Testis (tissue), 2 donors: ENCODE measurements at regions not wholly inside any gene's neighbourhood (a gene's known extent, or its start where the extent isn't known, plus 50 kb on each side); places are given as distances from the start of the nearest gene placed in this dataset.
"Not testable (repeated sequence)": the region's sequence is repeated elsewhere in the genome, so short reads cannot be mapped to it uniquely, and the experiment has no call there.

ENCODE experiments used
- DNase-seq: peaks from one replicate; pipeline ENCODE4 v3.0.0-alpha.2; 2019
- H3K27ac ChIP-seq, 2 donors: fragments of 200-600 bp; sonication (generic); one replicate each; pipeline ENCODE4 v1.5.1; 2019
- H3K27me3 ChIP-seq: fragments of 200-600 bp; sonication (generic); one replicate; pipeline ENCODE4 v1.5.1; 2019
- H3K36me3 ChIP-seq: fragments of 200-600 bp; sonication (generic); one replicate; pipeline ENCODE4 v1.5.1; 2017; ENCODE audit warnings: low read depth; ENCODE audit errors: missing control alignments
- H3K4me1 ChIP-seq: fragments of 200-600 bp; sonication (generic); one replicate; pipeline ENCODE4 v1.5.1; 2019
- H3K4me3 ChIP-seq, 2 donors: fragments of 200-600 bp; sonication (generic); one replicate each; pipeline ENCODE4 v1.5.1; 2017 to 2019
- H3K9me3 ChIP-seq: fragments of 200-600 bp; sonication (generic); one replicate; pipeline ENCODE4 v1.5.1; 2017
- POLR2A ChIP-seq: fragments of 450-650 bp; IDR thresholded peaks from one replicate; pipeline ENCODE4 v1.6.1; 2017; ENCODE audit warnings: antibody characterized with exemption, mild to moderate bottlenecking, moderate library complexity
- WGBS, 2 donors: methylation state at CpG; one replicate each; pipeline ENCODE4 v1.1.5; 2018; 5-methylcytosine and 5-hydroxymethylcytosine counted together
- intact Hi-C: fragments of 100-400 bp; cut with DNase I; formaldehyde crosslinking; loops from one replicate; pipeline ENCODE4 v1.15.1; 2023; ENCODE audit warnings: low total_unique reads
- TF ChIP-seq, protein P1 (sequence below), 3 experiments: fragments of 450-650 bp in 2 of 3; fragments of 200-600 bp in 1 of 3; sonication (generic) in 1 of 3; IDR thresholded peaks; one replicate each; pipeline ENCODE4 v1.5.1; 2016 to 2019; ENCODE audit warnings: antibody characterized with exemption in 3 of 3, mild to moderate bottlenecking in 2 of 3, moderate library complexity in 1 of 3

DNA sequence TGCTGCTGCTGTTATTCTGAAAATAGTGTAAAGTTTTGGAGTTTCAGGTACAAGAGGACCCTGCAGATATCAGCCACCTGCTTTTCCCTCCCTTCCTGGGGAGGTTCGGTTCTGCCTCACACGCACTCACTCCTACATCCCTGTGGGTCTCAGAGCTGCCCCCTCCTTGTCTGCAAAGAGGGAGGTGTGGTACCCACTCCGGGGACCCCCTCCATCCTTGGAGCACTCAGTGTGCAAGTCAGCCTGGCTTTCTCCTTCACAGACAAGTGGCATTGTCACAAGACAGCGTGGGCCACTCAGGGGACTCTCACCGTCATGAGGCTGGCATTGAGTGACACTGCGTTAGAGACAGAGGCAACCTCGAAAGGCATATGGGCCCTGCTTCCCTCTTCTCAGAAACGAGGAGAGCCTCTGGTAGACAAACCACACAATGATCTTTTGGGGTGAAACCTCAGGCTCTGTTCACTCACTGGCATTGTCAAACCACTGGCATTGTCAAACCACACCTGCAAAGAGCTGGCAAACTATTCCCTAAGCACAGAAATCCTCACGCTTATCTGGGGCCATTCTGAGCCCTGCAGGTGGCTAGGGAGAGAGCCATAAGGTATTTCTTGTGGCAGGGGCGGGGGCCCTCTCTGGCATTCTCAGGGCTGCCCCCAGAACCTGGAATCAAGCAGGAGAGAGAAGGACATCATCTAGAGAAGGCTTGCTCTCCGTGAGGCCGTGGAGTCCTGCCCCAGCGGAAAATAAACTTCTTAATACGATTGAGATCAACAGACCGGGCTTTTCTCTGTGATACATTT, 285.0 kb downstream of the SHOX start:
- DNase-seq, result no peak
- TF ChIP-seq, protein P1, sequence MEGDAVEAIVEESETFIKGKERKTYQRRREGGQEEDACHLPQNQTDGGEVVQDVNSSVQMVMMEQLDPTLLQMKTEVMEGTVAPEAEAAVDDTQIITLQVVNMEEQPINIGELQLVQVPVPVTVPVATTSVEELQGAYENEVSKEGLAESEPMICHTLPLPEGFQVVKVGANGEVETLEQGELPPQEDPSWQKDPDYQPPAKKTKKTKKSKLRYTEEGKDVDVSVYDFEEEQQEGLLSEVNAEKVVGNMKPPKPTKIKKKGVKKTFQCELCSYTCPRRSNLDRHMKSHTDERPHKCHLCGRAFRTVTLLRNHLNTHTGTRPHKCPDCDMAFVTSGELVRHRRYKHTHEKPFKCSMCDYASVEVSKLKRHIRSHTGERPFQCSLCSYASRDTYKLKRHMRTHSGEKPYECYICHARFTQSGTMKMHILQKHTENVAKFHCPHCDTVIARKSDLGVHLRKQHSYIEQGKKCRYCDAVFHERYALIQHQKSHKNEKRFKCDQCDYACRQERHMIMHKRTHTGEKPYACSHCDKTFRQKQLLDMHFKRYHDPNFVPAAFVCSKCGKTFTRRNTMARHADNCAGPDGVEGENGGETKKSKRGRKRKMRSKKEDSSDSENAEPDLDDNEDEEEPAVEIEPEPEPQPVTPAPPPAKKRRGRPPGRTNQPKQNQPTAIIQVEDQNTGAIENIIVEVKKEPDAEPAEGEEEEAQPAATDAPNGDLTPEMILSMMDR (IDR thresholded peaks at IDR 0.05), result no peak
- no peak for TF ChIP-seq POLR2A
- no peaks in the 10 kb centered on the region for H3K9me3 ChIP-seq
- intact Hi-C loops, result no loop called here
- 70 to 74% methylated on average over 13 to 15 of the region's 15 CpGs for WGBS, 2 donors
- no peaks in the 10 kb centered on the region for H3K27me3 ChIP-seq
- H3K27ac ChIP-seq, result no peak overlapping the region
- no peak overlapping the region for H3K4me3 ChIP-seq
- no peaks in the 10 kb centered on the region for H3K4me1 ChIP-seq
- H3K36me3 ChIP-seq, result no peaks in the 10 kb centered on the region

DNA sequence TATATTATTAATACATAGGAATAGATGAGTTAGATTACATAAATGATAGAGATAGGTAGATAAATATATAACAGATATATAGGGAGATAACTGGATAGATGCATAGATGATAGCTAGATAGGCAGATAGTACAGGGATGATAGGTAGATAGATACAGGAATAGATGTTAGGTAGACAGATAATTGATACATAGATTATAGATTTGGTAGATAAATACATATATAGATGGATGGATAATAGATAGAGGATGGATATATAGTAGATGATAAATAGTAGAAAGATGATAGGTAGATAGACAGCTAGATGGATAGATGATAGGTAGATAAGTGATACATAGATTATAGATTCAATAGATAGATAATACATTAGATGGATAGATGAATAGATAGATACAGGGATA, 283.6 kb downstream of the SHOX start:
- intact Hi-C loops, result no loop called here
- TF ChIP-seq, protein P1 (IDR thresholded peaks at IDR 0.05), result no peak
- TF ChIP-seq POLR2A, result no peak
- Histone ChIP-seq H3K4me3 (no peak overlapping the region), H3K9me3 (no peaks in the 10 kb centered on the region), H3K36me3 (no peaks in the 10 kb centered on the region), H3K4me1 (no peaks in the 10 kb centered on the region), H3K27ac (no peak overlapping the region), H3K27me3 (no peaks in the 10 kb centered on the region)
- no peak for DNase-seq

DNA sequence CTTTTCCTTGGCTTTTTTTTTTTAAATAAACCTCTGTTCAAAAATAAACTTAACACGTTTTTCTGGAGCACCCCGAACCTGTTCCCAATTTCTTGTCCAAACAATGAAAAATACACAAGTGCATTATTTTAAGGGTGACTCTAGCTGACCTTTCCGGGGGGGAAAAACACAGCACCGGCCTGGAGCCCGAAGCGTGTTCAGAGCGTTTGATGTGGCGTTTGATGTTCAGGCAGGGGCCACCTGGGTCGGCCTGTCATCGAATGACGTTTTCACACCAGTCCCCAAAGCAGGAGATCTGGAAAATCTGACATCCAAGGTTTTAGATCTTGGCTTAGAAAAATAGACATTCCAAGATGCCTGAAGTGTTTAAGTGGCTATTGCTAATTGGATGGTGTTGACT, 282.1 kb downstream of the SHOX start:
- Histone ChIP-seq H3K9me3 (no peaks in the 10 kb centered on the region), H3K4me3 (no peak overlapping the region), H3K36me3 (no peaks in the 10 kb centered on the region), H3K27me3 (no peaks in the 10 kb centered on the region), H3K4me1 (no peaks in the 10 kb centered on the region), H3K27ac (no peak overlapping the region)
- 38 to 51% methylated on average over 11 of the region's 11 CpGs for WGBS, 2 donors
- no peak for TF ChIP-seq POLR2A
- TF ChIP-seq, protein P1 (IDR thresholded peaks at IDR 0.05), result no peak
- DNase-seq, result no peak
- intact Hi-C loops, result no loop called here

DNA sequence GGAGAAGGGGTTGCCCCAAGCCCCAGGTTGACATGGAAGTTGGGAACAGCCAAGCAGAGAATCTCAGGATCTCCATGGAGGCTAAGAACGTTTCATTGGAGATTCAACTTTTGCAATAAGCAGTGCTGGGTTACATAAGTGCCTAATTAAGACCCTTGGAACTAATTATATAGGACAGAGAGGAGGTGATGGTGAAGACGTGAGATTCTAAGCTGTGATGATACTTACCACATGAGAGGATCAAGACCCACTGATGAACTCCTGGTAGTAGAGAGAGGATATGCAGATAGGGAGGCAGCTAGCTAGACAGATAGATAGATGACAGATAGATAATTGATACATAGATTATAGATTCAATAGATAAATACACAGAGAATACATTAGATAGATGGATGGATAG, 278.5 kb downstream of the SHOX start:
- H3K9me3 ChIP-seq, DNase-seq, H3K36me3 ChIP-seq, H3K4me3 ChIP-seq, H3K27me3 ChIP-seq, H3K27ac ChIP-seq, H3K4me1 ChIP-seq, intact Hi-C loops: not testable (repeated sequence)
- 71 to 73% methylated on average over 2 of the region's 2 CpGs for WGBS, 2 donors

DNA sequence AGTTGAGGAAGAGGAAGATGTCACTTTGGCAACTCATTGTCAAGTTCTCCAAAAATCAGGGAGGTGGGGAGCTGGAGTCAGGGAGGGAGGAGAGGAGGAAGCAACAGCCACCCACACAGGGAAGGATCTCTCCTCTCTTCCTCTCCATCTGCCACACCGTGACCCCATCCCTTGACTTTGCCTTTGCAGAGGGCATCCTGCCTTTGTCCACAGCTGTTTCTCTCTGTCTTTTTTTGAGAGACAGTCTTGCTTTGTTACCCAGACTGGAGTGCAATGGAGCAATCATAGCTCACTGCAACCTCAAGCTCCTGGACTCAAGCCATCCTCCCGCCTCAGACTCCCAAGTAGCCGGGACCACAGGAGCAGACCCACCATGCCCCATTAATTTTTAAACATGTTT, 276.0 kb downstream of the SHOX start:
- no peaks in the 10 kb centered on the region for H3K4me1 ChIP-seq
- intact Hi-C loops, result no loop called here
- H3K4me3 ChIP-seq, result no peak overlapping the region
- no peak for TF ChIP-seq POLR2A
- TF ChIP-seq, protein P1 (IDR thresholded peaks at IDR 0.05), result no peak
- 80 to 85% methylated on average over 3 of the region's 3 CpGs for WGBS, 2 donors
- H3K9me3 ChIP-seq, result no peaks in the 10 kb centered on the region
- no peaks in the 10 kb centered on the region for H3K36me3 ChIP-seq
- H3K27me3 ChIP-seq, result no peaks in the 10 kb centered on the region
- no peak overlapping the region for H3K27ac ChIP-seq
- no peak for DNase-seq
